ENCODE measurements at regions not wholly inside any gene's neighbourhood (a gene's known extent, or its start where the extent isn't known, plus 50 kb on each side); places are given as distances from the start of the nearest gene placed in this dataset.

DNA sequence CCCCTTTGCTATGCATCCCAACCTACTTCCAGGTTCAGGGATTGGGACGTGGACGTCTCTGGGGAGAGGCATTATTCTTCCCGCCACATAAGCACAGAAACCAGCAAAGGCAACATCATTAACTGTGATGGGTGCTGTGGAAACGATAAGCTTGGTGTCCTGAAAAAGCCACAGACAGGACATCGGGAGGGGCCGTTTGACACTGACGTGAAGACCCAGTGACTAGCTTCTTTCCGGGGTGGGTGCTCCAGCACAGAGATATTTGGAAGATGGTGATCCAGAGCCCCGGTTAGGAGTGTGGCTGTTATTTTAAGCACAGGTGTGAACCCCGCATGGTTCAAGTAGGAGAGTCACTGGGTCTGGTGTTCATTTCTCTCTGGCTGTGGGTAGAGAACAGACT is 163.8 kb upstream of the HDAC4 start:
- no peaks in the 10 kb centered on the region for H4K20me1 ChIP-seq (replicated peaks; ENCODE audit: control insufficient read depth, insufficient read depth, low read length)
- POLR2A ChIA-PET: interaction anchor here (0.6 kb wide), 1 partner anchor 222 kb away, joined by 3 read pairs; no protein-coding TSS in a partner anchor
- H3K9ac ChIP-seq (ENCODE audit: insufficient read depth in 1 of 2, low read depth in 2 of 2, low read length in 2 of 2): no peak overlapping the region
- H3K4me1 ChIP-seq (replicated peaks in 1 of 2; ENCODE audit: control insufficient read depth in 2 of 2, insufficient read depth in 2 of 2, low read length in 2 of 2): no peaks in the 10 kb centered on the region
- no peak for TF ChIP-seq CHD1 (IDR thresholded peaks at IDR 0.05; ENCODE audit: low read length)
- TF ChIP-seq HDAC1 (IDR thresholded peaks at IDR 0.05): no peak
- no peak for TF ChIP-seq USF2 (CRISPR knock-in tag; IDR thresholded peaks at IDR 0.05)
- TF ChIP-seq, protein P1, sequence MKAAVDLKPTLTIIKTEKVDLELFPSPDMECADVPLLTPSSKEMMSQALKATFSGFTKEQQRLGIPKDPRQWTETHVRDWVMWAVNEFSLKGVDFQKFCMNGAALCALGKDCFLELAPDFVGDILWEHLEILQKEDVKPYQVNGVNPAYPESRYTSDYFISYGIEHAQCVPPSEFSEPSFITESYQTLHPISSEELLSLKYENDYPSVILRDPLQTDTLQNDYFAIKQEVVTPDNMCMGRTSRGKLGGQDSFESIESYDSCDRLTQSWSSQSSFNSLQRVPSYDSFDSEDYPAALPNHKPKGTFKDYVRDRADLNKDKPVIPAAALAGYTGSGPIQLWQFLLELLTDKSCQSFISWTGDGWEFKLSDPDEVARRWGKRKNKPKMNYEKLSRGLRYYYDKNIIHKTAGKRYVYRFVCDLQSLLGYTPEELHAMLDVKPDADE (conservative IDR thresholded peaks at IDR 0.05; ENCODE audit: control insufficient read depth, low read depth, low read length): no peak
- TF ChIP-seq NUFIP1 (IDR thresholded peaks at IDR 0.05; ENCODE audit: partially characterized antibody): no peak
- TF ChIP-seq NFIC (IDR thresholded peaks at IDR 0.05): no peak
- ATAC-seq: no peak
- no TSS peak for BruUV-seq (replicated peaks)
- no peaks in the 10 kb centered on the region for H3K9me3 ChIP-seq (replicated peaks; ENCODE audit: control insufficient read depth, insufficient read depth, low read depth, low read length)
- no peak overlapping the region for H3K4me2 ChIP-seq (ENCODE audit: insufficient read depth, low read length)
- H3K4me3 ChIP-seq: no peak overlapping the region
- no peak overlapping the region for H3K27ac ChIP-seq (ENCODE audit: extremely low read depth, low read depth, low read length)
- H3K27me3 ChIP-seq (ENCODE audit: control insufficient read depth in 2 of 2, insufficient read depth in 2 of 2, low read length in 2 of 2): peaks cover 6 to 47% of the 10 kb centered on the region in 2 experiments; a peak in 3 of 5 replicates
- WGBS (ENCODE audit: insufficient coverage, low coverage, missing lambda C conversion rate): 2% methylated on average over 10 of the region's 10 CpGs
- CTCF ChIA-PET (ENCODE audit: low intra/inter-chr PET ratio): no interaction called here
- no peaks in the 10 kb centered on the region for H3K9me1 ChIP-seq (ENCODE audit: control insufficient read depth, insufficient read depth, low read length)
- no peak for FAIRE-seq
- H2AFZ ChIP-seq (ENCODE audit: low read depth, low read length): no peak overlapping the region
- intact Hi-C loops (cut with micrococcal nuclease) (no loop called here), in situ Hi-C loops (cut with MboI) (no loop called here)
- no peaks in the 10 kb centered on the region for H3K36me3 ChIP-seq (ENCODE audit: control insufficient read depth, insufficient read depth, low read length)
- DNase-seq (ENCODE audit: extremely low read depth in 1 of 4, low spot score in 3 of 4): no peak
- no peaks in the 10 kb centered on the region for H3K79me2 ChIP-seq (ENCODE audit: control insufficient read depth, insufficient read depth, low read length)
